BJ (cell line): ENCODE measurements at regions not wholly inside any gene's neighbourhood (a gene's known extent, or its start where the extent isn't known, plus 50 kb on each side); places are given as distances from the start of the nearest gene placed in this dataset.

ENCODE experiments used
- CTCF ChIA-PET: fragments of 350-600 bp; formaldehyde crosslinking; extraction: SDS; loops from one replicate; lab custom pipeline; 2021; ENCODE audit warnings: antibody characterized with exemption, inconsistent platforms; lab: Yijun Ruan, JAX
- POLR2A ChIA-PET: fragments of 300-600 bp; sonication (Branson Sonifier 250); formaldehyde crosslinking; extraction: SDS; loops from one replicate; lab custom pipeline; 2021; ENCODE audit warnings: antibody characterized with exemption; lab: Charles Lee
- DNase-seq: peaks from one replicate; pipeline ENCODE4 v3.0.0-alpha.2; 2011; ENCODE audit warnings: low read depth
- H3K27me3 ChIP-seq: 2 replicates; pipeline ENCODE4 v1.6.0; 2011; ENCODE audit warnings: low read length; ENCODE audit not compliant: control insufficient read depth, insufficient read depth
- H3K36me3 ChIP-seq: 2 replicates; pipeline ENCODE4 v1.5.1; 2011; ENCODE audit warnings: low read length; ENCODE audit not compliant: control insufficient read depth, insufficient read depth
- H3K4me3 ChIP-seq: 2 replicates; pipeline ENCODE4 v1.5.1; 2011; ENCODE audit warnings: low read depth, mild to moderate bottlenecking, control low read depth, low read length
- TF ChIP-seq, protein P1 (sequence below): IDR thresholded peaks from 2 replicates; pipeline ENCODE4 v1.5.1; 2011; ENCODE audit warnings: low read depth, mild to moderate bottlenecking, control low read depth, inconsistent platforms, low read length, moderate library complexity; ENCODE audit not compliant: insufficient read depth

DNA sequence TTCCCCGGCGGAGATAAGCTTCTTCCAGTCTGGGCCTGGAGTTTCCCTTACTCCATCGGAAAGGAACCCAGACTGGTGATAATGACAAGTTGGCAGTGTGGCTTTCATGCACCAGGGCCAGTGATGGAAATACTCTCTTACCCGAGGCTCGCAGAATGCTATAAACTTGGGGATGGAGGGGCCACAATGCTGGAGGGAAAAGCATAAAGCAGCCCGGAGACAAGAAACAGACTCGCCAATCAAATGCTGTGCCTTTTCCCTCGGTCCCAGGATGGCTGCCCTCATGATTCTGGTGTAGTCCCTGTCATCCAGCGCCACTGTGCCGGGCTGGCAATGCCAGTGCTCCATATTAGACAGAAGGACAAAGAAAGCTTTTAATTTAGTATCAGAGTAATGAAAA, 325.6 kb downstream of the THBS2 start:
- TF ChIP-seq, protein P1, sequence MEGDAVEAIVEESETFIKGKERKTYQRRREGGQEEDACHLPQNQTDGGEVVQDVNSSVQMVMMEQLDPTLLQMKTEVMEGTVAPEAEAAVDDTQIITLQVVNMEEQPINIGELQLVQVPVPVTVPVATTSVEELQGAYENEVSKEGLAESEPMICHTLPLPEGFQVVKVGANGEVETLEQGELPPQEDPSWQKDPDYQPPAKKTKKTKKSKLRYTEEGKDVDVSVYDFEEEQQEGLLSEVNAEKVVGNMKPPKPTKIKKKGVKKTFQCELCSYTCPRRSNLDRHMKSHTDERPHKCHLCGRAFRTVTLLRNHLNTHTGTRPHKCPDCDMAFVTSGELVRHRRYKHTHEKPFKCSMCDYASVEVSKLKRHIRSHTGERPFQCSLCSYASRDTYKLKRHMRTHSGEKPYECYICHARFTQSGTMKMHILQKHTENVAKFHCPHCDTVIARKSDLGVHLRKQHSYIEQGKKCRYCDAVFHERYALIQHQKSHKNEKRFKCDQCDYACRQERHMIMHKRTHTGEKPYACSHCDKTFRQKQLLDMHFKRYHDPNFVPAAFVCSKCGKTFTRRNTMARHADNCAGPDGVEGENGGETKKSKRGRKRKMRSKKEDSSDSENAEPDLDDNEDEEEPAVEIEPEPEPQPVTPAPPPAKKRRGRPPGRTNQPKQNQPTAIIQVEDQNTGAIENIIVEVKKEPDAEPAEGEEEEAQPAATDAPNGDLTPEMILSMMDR: no peak
- Histone ChIP-seq H3K27me3 (no peaks in the 10 kb centered on the region), H3K4me3 (no peak overlapping the region), H3K36me3 (no peaks in the 10 kb centered on the region)
- no peak for DNase-seq
- POLR2A ChIA-PET: no interaction called here
- CTCF ChIA-PET: no interaction called here

DNA sequence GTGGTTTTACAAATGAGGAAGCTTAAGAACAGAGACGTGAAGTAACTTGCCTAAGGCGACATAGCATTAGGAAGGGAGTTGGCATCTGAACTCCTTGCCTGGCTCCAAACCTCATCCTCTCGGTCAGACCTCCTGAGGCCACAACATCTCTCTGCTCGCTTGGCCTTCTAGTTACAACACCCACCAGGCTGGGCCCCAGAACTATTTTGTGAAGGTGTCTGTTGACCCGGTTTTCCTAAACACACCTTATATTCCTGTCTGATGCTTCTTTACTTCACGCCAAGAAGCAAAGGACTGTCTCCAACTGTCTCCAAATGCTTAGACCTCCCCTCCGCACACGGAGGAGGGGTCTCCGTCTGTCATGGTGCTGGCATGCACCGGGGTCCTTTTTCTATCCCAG, 326.6 kb downstream of the THBS2 start:
- no peak for DNase-seq
- ChIA-PET CTCF (no interaction called here), POLR2A (no interaction called here)

DNA sequence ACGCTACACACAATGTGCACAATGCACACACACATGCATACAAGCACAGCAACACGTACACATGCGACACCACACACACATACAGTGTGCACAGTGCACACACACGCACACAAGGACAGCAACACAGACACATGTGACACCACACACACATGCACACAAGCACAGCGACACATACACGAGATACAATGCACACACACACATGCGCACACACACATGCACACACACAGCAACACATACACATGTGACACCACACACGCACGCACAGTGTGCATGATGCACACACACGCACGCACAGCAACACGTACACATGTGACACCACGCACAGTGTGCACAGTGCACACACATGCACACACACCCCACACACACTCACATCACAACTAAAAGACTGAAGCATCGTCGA, 327.3 kb downstream of the THBS2 start:
- Histone ChIP-seq H3K27me3 (no peaks in the 10 kb centered on the region), H3K4me3 (no peak overlapping the region), H3K36me3 (no peaks in the 10 kb centered on the region)
- no peak for DNase-seq
- ChIA-PET CTCF (no interaction called here), POLR2A (no interaction called here)
- TF ChIP-seq, protein P1: no peak

More for the DNA sequence above, 326.6 kb downstream of the THBS2 start:
- Histone ChIP-seq H3K27me3 (no peaks in the 10 kb centered on the region), H3K4me3 (no peak overlapping the region), H3K36me3 (no peaks in the 10 kb centered on the region)
- TF ChIP-seq, protein P1: no peak

DNA sequence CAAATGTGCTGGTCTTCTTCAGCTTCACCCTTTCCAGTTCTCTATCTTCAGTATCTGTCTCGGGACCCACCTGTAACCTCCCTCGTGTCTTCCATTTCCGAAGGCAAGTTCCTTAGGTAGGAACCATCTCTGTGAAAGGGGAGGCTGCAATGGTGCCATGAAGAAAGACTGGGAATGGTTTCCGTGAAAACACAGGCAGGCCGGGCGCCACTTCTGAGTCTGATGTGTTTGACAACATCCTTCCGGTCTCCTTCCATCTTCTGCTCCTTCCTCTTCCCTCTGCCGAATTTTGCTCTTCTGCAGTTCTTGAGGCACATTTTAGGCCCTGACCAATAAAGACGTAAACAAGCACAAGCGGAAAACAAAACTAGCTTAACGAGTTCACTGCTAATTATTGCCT, 328.0 kb downstream of the THBS2 start:
- Histone ChIP-seq H3K36me3 (no peaks in the 10 kb centered on the region), H3K4me3 (no peak overlapping the region), H3K27me3 (no peaks in the 10 kb centered on the region)
- CTCF ChIA-PET: no interaction called here
- POLR2A ChIA-PET: no interaction called here
- no peak for DNase-seq
- TF ChIP-seq, protein P1: no peak

DNA sequence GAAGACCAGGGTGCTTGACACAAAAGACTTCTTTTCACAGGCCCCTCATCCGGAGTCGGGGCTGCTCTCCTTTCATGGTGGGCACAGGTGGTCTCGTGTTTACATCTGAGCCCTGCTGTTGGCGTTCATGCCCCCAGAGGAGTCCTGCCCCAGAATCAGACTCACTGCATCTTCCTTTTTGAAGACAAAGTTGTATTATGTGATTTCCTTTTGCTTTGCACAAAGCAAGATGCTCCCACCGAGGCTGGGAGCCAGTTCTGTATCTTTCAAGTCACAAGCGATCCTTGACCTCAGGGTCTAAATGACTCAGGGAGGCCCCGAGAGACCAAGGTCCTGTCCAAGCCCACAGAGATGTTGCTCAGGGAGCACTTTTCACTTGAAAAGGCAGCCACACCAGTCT, 330.5 kb downstream of the THBS2 start:
- TF ChIP-seq, protein P1: no peak
- Histone ChIP-seq H3K27me3 (no peaks in the 10 kb centered on the region), H3K4me3 (no peak overlapping the region), H3K36me3 (no peaks in the 10 kb centered on the region)
- DNase-seq: no peak
- ChIA-PET CTCF (no interaction called here), POLR2A (no interaction called here)
